Fibroblast of lung (primary cell): ENCODE measurements at regions not wholly inside any gene's neighbourhood (a gene's known extent, or its start where the extent isn't known, plus 50 kb on each side); places are given as distances from the start of the nearest gene placed in this dataset.

Experiments
- DNase-seq, 2 donors: peaks; one replicate each; pipeline versions ENCODE4 v3.0.0 to v3.0.0-alpha.2; 2010; ENCODE audit warnings: low read depth in 2 of 2
- H2AFZ ChIP-seq: 2 replicates; pipeline ENCODE4 v1.5.1; 2012; ENCODE audit warnings: low read length, control low read depth, inconsistent platforms
- H3K27ac ChIP-seq: 2 replicates; pipeline ENCODE4 v1.5.1; 2011; ENCODE audit warnings: low read length, control low read depth; ENCODE audit not compliant: insufficient read depth
- H3K27me3 ChIP-seq: 2 replicates; pipeline ENCODE4 v1.5.1; 2011; ENCODE audit warnings: mild to moderate bottlenecking, low read length; ENCODE audit not compliant: control insufficient read depth, insufficient read depth
- H3K36me3 ChIP-seq: 2 replicates; pipeline ENCODE4 v1.5.1; 2011; ENCODE audit warnings: low read length; ENCODE audit not compliant: control insufficient read depth, insufficient read depth
- H3K4me1 ChIP-seq: 2 replicates; pipeline ENCODE4 v1.5.1; 2011; ENCODE audit warnings: low read length; ENCODE audit not compliant: control insufficient read depth, insufficient read depth; ENCODE audit errors: extremely low read depth
- H3K4me2 ChIP-seq: 2 replicates; pipeline ENCODE4 v1.5.1; 2011; ENCODE audit warnings: low read length, control low read depth; ENCODE audit not compliant: insufficient read depth; ENCODE audit errors: extremely low read depth
- H3K4me3 ChIP-seq, 4 experiments: fragments of 200-600 bp in 1 of 4; sonication (generic) in 1 of 4; replicated peaks in 1 of 4; 2 replicates each; pipeline ENCODE4 v1.5.1; 2011 to 2016; ENCODE audit warnings: low read length in 4 of 4, low read depth in 3 of 4, mild to moderate bottlenecking in 3 of 4, control low read depth in 2 of 4, inconsistent platforms in 1 of 4, mixed read lengths in 1 of 4; ENCODE audit not compliant: insufficient read depth in 1 of 4; ENCODE audit errors: control extremely low read depth in 1 of 4
- H3K79me2 ChIP-seq: 2 replicates; pipeline ENCODE4 v1.5.1; 2012; ENCODE audit warnings: mild to moderate bottlenecking, low read length, inconsistent platforms; ENCODE audit not compliant: control insufficient read depth, insufficient read depth
- H3K9ac ChIP-seq: 2 replicates; pipeline ENCODE4 v1.5.1; 2011; ENCODE audit warnings: mild to moderate bottlenecking, low read length, control low read depth; ENCODE audit not compliant: insufficient read depth
- H3K9me3 ChIP-seq: 2 replicates; pipeline ENCODE4 v1.5.1; 2012; ENCODE audit warnings: low read depth, low read length; ENCODE audit not compliant: control insufficient read depth, insufficient read depth
- H4K20me1 ChIP-seq: 2 replicates; pipeline ENCODE4 v1.5.1; 2011; ENCODE audit warnings: low read length; ENCODE audit not compliant: control insufficient read depth, insufficient read depth; ENCODE audit errors: extremely low read depth
- CTCF ChIP-seq, 2 donors: IDR thresholded peaks in 1 of 2; conservative IDR thresholded peaks in 1 of 2; 1 replicate in 1 of 2; 2 replicates in 1 of 2; pipeline ENCODE4 v1.5.1; 2011 to 2012; ENCODE audit warnings: low read length in 2 of 2, control low read depth in 1 of 2, inconsistent platforms in 1 of 2, low read depth in 1 of 2, mild to moderate bottlenecking in 1 of 2
- EZH2 ChIP-seq: IDR thresholded peaks from 2 replicates; pipeline ENCODE4 v1.5.1; 2012; ENCODE audit warnings: low read length, control low read depth, mild to moderate bottlenecking; ENCODE audit errors: missing control alignments

GRCh38 chr10:94264085-94264484, 98.7 kb downstream of the NOC3L start:
- Histone ChIP-seq H3K36me3 (no peaks in the 10 kb centered on the region), H2AFZ (no peak overlapping the region), H4K20me1 (no peaks in the 10 kb centered on the region), H3K4me1 (no peaks in the 10 kb centered on the region), H3K4me2 (no peak overlapping the region), H3K79me2 (no peaks in the 10 kb centered on the region), H3K4me3 (no peak overlapping the region), H3K9me3 (no peaks in the 10 kb centered on the region), H3K9ac (no peak overlapping the region), H3K27ac (no peak overlapping the region), H3K27me3 (no peaks in the 10 kb centered on the region)
- peak in 1 of 2 donors; percentile 3 for DNase-seq
- TF ChIP-seq EZH2 (no peak), CTCF (conservative IDR thresholded peaks at IDR 0.05 in 1 of 2, IDR thresholded peaks at IDR 0.05 in 1 of 2; ENCODE audit: low read depth in 1 of 2, low read length in 2 of 2) (no peak)

- Histone ChIP-seq H3K4me3 (no peak overlapping the region), H3K9ac (no peak overlapping the region), H3K79me2 (no peaks in the 10 kb centered on the region), H4K20me1 (no peaks in the 10 kb centered on the region), H3K27me3 (no peaks in the 10 kb centered on the region), H3K36me3 (no peaks in the 10 kb centered on the region), H2AFZ (no peak overlapping the region), H3K27ac (no peak overlapping the region), H3K9me3 (no peaks in the 10 kb centered on the region), H3K4me2 (no peak overlapping the region), H3K4me1 (no peaks in the 10 kb centered on the region)
- DNase-seq = no peak
- no peak for TF ChIP-seq EZH2
- TF ChIP-seq CTCF (conservative IDR thresholded peaks at IDR 0.05 in 1 of 2, IDR thresholded peaks at IDR 0.05 in 1 of 2; ENCODE audit: low read depth in 1 of 2, low read length in 2 of 2) = no peak
These were observed 96.6 kb downstream of the NOC3L start for GRCh38 chr10:94266091-94266490.

GRCh38 chr10:94268652-94269051, 94.1 kb downstream of the NOC3L start:
- H2AFZ ChIP-seq = no peak overlapping the region
- H3K36me3 ChIP-seq = no peaks in the 10 kb centered on the region
- H3K4me2 ChIP-seq = no peak overlapping the region
- H3K4me3 ChIP-seq = no peak overlapping the region
- H3K9me3 ChIP-seq = no peaks in the 10 kb centered on the region
- no peak overlapping the region for H3K9ac ChIP-seq
- H4K20me1 ChIP-seq = no peaks in the 10 kb centered on the region
- H3K27me3 ChIP-seq = no peaks in the 10 kb centered on the region
- no peaks in the 10 kb centered on the region for H3K79me2 ChIP-seq
- H3K27ac ChIP-seq = no peak overlapping the region
- DNase-seq = no peak
- H3K4me1 ChIP-seq = no peaks in the 10 kb centered on the region
- TF ChIP-seq CTCF (conservative IDR thresholded peaks at IDR 0.05 in 1 of 2, IDR thresholded peaks at IDR 0.05 in 1 of 2; ENCODE audit: low read depth in 1 of 2, low read length in 2 of 2) = no peak
- TF ChIP-seq EZH2 = no peak
